Endothelial cell of umbilical vein (primary cell): ENCODE measurements at regions not wholly inside any gene's neighbourhood (a gene's known extent, or its start where the extent isn't known, plus 50 kb on each side); places are given as distances from the start of the nearest gene placed in this dataset.

Source experiments
- CTCF ChIP-seq, 2 donors: IDR thresholded peaks; 1 replicate in 1 of 2; 2 replicates in 1 of 2; pipeline ENCODE4 v1.5.1; 2011; ENCODE audit warnings: low read length in 2 of 2, mild to moderate bottlenecking in 2 of 2, moderate library complexity in 2 of 2, control low read depth in 1 of 2, inconsistent platforms in 1 of 2, low read depth in 1 of 2; ENCODE audit not compliant: insufficient read depth in 1 of 2; ENCODE audit errors: extremely low read depth in 1 of 2
- EZH2 ChIP-seq: IDR thresholded peaks from 2 replicates; pipeline ENCODE4 v1.6.1; 2012; ENCODE audit warnings: borderline replicate concordance, low read depth, mild to moderate bottlenecking, moderate library complexity, low read length, inconsistent platforms; ENCODE audit not compliant: severe bottlenecking
- FOS ChIP-seq: IDR thresholded peaks from 2 replicates; pipeline ENCODE4 v1.6.1; 2011; ENCODE audit warnings: mild to moderate bottlenecking, low read length, moderate library complexity, borderline replicate concordance; ENCODE audit not compliant: insufficient read depth
- JUN ChIP-seq: IDR thresholded peaks from 2 replicates; pipeline ENCODE4 v1.6.1; 2011; ENCODE audit warnings: borderline replicate concordance, low read depth; ENCODE audit not compliant: insufficient read length, insufficient read depth
- MAX ChIP-seq: IDR thresholded peaks from 2 replicates; pipeline ENCODE4 v1.6.1; 2011; ENCODE audit not compliant: insufficient read depth, insufficient read length
- MYC ChIP-seq: IDR thresholded peaks from one replicate; pipeline ENCODE4 v1.6.1; 2011; ENCODE audit warnings: mild to moderate bottlenecking, low read depth, low read length
- POLR2A ChIP-seq: IDR thresholded peaks from 2 replicates; pipeline ENCODE4 v1.6.1; 2012; ENCODE audit warnings: low read depth, mild to moderate bottlenecking, control low read depth, low read length
- POLR2AphosphoS5 ChIP-seq: IDR thresholded peaks from 2 replicates; pipeline ENCODE4 v1.6.1; 2012; ENCODE audit warnings: low read depth, mild to moderate bottlenecking, control low read depth, low read length, moderate library complexity; ENCODE audit not compliant: insufficient read depth

GRCh38 chr14:47833011-47833410, 157.6 kb upstream of the MDGA2 start:
- TF ChIP-seq CTCF (IDR thresholded peaks at IDR 0.05; ENCODE audit: extremely low read depth in 1 of 2, insufficient read depth in 1 of 2, low read depth in 1 of 2, low read length in 2 of 2) (no peak), POLR2AphosphoS5 (no peak), POLR2A (no peak), MAX (no peak), EZH2 (no peak), FOS (no peak), MYC (no peak), JUN (no peak)
